ENCODE measurements at regions not wholly inside any gene's neighbourhood (a gene's known extent, or its start where the extent isn't known, plus 50 kb on each side); places are given as distances from the start of the nearest gene placed in this dataset.

- Mint-ChIP-seq H3K4me3 (ENCODE audit: low read depth) (no peak overlapping the region), H3K4me1 (ENCODE audit: low read depth) (no peaks in the 10 kb centered on the region), H3K27ac (no peak overlapping the region)
These were observed 130.7 kb downstream of the WNT7A start for GRCh38 chr3:13749063-13749764.

GRCh38 chr3:13748276-13748879 is 131.5 kb downstream of the WNT7A start:
- H3K36me3 Mint-ChIP-seq (ENCODE audit: insufficient read depth) = no peaks in the 10 kb centered on the region
- no peak overlapping the region for H3K4me3 Mint-ChIP-seq (ENCODE audit: low read depth)
- peaks cover 6% of the 10 kb centered on the region for H3K9me3 Mint-ChIP-seq (ENCODE audit: low read depth)
- no peaks in the 10 kb centered on the region for H3K4me1 Mint-ChIP-seq (ENCODE audit: low read depth)
- H3K27ac Mint-ChIP-seq = no peak overlapping the region
- DNase-seq (ENCODE audit: low spot score, unreplicated experiment) = no peak
- peaks cover 2% of the 10 kb centered on the region for H3K27me3 Mint-ChIP-seq
- TF ChIP-seq CTCF (IDR thresholded peaks at IDR 0.05; ENCODE audit: unreplicated experiment) = no peak

More at GRCh38 chr3:13749063-13749764, 130.7 kb downstream of the WNT7A start:
- peaks cover 2% of the 10 kb centered on the region for H3K9me3 Mint-ChIP-seq (ENCODE audit: low read depth)
- no peak for DNase-seq (ENCODE audit: low spot score, unreplicated experiment)
- no peak for TF ChIP-seq CTCF (IDR thresholded peaks at IDR 0.05; ENCODE audit: unreplicated experiment)
- H3K27me3 Mint-ChIP-seq = peaks cover 2% of the 10 kb centered on the region
- no peaks in the 10 kb centered on the region for H3K36me3 Mint-ChIP-seq (ENCODE audit: insufficient read depth)

GRCh38 chr3:13747627-13748026 is 132.2 kb downstream of the WNT7A start:
- DNase-seq (ENCODE audit: low spot score, unreplicated experiment) = no peak
- Mint-ChIP-seq H3K36me3 (ENCODE audit: insufficient read depth) (no peaks in the 10 kb centered on the region), H3K4me3 (ENCODE audit: low read depth) (no peak overlapping the region), H3K27ac (no peak overlapping the region), H3K27me3 (peaks cover 2% of the 10 kb centered on the region), H3K4me1 (ENCODE audit: low read depth) (no peaks in the 10 kb centered on the region), H3K9me3 (ENCODE audit: low read depth) (peaks cover 7% of the 10 kb centered on the region)
- TF ChIP-seq CTCF (IDR thresholded peaks at IDR 0.05; ENCODE audit: unreplicated experiment) = no peak

- no peak for DNase-seq (ENCODE audit: low spot score, unreplicated experiment)
- Mint-ChIP-seq H3K27me3 (peaks cover 2% of the 10 kb centered on the region), H3K4me1 (ENCODE audit: low read depth) (no peaks in the 10 kb centered on the region), H3K27ac (no peak overlapping the region), H3K4me3 (ENCODE audit: low read depth) (no peak overlapping the region), H3K36me3 (ENCODE audit: insufficient read depth) (no peaks in the 10 kb centered on the region), H3K9me3 (ENCODE audit: low read depth) (peaks cover 19% of the 10 kb centered on the region)
- no peak for TF ChIP-seq CTCF (IDR thresholded peaks at IDR 0.05; ENCODE audit: unreplicated experiment)
These were observed 133.5 kb downstream of the WNT7A start for GRCh38 chr3:13746385-13746784.

GRCh38 chr3:13745636-13746035 is 134.2 kb downstream of the WNT7A start:
- Mint-ChIP-seq H3K27me3 (peaks cover 5% of the 10 kb centered on the region), H3K36me3 (ENCODE audit: insufficient read depth) (no peaks in the 10 kb centered on the region), H3K9me3 (ENCODE audit: low read depth) (peaks cover 19% of the 10 kb centered on the region), H3K4me1 (ENCODE audit: low read depth) (no peaks in the 10 kb centered on the region), H3K4me3 (ENCODE audit: low read depth) (no peak overlapping the region), H3K27ac (no peak overlapping the region)
- no peak for DNase-seq (ENCODE audit: low spot score, unreplicated experiment)
- no peak for TF ChIP-seq CTCF (IDR thresholded peaks at IDR 0.05; ENCODE audit: unreplicated experiment)

Measured in progenitor cell of endocrine pancreas (in vitro differentiated cells).